ENCODE measurements at regions not wholly inside any gene's neighbourhood (a gene's known extent, or its start where the extent isn't known, plus 50 kb on each side); places are given as distances from the start of the nearest gene placed in this dataset.

DNA sequence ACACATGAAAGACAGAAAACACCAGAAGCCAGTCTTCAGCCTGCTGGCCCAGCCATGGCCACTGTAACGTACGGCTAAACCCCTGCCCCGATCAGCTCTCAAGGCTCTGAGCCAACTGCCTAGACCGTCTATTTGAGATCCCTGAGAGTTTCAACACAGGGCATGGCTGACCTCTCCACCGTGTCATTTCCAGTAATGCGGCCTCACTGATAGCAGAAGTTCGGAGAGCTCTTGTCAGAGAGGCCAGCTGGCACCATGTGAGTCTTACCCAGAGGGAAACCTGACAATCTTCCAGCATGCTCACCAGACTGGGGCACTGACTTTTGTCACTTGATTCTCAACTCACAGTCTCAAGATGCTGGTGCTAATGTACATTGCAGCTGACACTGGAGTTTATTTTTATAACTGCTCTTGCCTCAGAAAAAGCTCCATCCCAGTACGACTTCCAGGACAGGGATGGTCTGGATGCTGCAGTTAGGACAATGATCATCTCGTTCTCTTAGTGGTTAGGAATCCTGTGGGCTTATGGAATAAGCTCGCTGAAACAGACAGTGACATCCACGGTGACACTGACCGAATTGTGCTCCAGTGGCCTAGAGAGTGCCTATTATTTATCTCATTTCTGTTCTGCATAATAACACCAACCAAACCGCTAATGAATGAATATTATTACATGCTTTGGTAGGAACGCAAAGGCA is 372.7 kb downstream of the ICE1 start:
- in situ Hi-C loops (cut with HindIII; ENCODE audit: low sequenced_read_pairs), result no loop called here
- no peak overlapping the region for H3K4me3 ChIP-seq (ENCODE audit: low read depth, low read length)
- TF ChIP-seq, protein P1, sequence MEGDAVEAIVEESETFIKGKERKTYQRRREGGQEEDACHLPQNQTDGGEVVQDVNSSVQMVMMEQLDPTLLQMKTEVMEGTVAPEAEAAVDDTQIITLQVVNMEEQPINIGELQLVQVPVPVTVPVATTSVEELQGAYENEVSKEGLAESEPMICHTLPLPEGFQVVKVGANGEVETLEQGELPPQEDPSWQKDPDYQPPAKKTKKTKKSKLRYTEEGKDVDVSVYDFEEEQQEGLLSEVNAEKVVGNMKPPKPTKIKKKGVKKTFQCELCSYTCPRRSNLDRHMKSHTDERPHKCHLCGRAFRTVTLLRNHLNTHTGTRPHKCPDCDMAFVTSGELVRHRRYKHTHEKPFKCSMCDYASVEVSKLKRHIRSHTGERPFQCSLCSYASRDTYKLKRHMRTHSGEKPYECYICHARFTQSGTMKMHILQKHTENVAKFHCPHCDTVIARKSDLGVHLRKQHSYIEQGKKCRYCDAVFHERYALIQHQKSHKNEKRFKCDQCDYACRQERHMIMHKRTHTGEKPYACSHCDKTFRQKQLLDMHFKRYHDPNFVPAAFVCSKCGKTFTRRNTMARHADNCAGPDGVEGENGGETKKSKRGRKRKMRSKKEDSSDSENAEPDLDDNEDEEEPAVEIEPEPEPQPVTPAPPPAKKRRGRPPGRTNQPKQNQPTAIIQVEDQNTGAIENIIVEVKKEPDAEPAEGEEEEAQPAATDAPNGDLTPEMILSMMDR (IDR thresholded peaks at IDR 0.05; ENCODE audit: low read depth, low read length), result no peak
- no peak for DNase-seq (ENCODE audit: low read depth, low spot score)

DNA sequence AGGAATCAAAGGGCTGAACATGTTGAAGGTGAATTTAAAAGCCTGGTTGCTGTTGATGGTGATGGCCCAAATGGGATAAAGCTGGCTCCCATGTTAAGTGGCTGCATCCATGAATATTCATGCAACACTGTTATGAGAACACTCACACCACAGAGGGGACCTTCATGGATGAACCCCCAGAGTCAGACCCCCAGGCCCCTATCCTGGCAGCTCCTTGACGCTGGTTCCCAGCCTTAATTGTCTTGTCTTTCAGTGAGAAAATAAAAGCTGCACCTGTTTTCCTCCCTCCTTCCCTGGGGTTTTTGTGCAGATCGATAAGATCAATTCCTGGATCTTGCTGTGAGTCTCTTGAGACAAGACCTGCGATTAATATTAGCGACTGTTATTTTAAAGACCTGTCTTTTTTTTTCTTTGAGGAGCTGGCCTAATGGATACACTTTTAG is 371.7 kb downstream of the ICE1 start:
- TF ChIP-seq, protein P1 (IDR thresholded peaks at IDR 0.05; ENCODE audit: low read depth, low read length), result no peak
- no peak overlapping the region for H3K4me3 ChIP-seq (ENCODE audit: low read depth, low read length)
- no peak for DNase-seq (ENCODE audit: low read depth, low spot score)
- in situ Hi-C loops (cut with HindIII; ENCODE audit: low sequenced_read_pairs), result no loop called here

DNA sequence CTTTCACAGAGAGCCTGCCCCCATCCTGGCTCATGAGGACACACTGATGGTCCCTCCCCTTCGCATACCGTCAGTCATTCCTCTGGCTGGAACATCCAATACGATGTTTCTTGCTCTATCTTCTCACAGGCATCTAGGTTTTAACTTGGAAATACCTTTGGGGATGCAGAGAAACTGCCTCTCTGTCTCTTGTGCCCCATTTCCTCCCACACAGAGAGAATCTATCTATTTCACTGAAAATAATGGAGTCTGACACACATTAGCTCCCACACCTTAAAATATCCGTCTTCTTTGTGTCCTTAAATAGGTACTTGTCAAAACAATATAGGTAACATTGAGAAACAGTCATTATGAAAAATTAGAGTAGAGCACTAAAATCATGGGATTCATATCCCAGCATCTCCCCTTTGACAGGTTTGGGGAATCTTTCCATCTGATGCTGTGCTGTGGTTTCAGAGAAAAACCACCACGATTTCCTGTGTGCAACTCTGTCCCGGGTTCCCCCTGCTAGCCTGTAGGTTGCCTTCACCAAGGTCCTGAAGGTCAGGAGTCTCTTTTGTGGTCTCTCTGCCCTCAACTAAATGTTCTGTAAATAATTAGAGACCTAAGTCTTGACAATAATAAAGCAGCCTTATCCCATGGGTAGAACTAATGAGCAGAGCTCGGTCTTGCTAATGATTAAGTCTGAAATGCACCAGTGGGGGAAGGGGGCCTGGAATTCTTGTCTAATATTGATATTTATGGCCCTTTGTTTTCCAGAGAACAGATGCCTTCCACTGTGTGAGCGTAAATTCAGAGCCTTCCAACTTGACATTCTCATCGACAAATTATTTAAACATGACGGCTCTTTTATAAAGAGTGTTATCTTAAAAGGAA is 371.0 kb downstream of the ICE1 start:
- TF ChIP-seq, protein P1 (IDR thresholded peaks at IDR 0.05; ENCODE audit: low read depth, low read length), result no peak
- no peak for DNase-seq (ENCODE audit: low read depth, low spot score)
- no peak overlapping the region for H3K4me3 ChIP-seq (ENCODE audit: low read depth, low read length)
- in situ Hi-C loops (cut with HindIII; ENCODE audit: low sequenced_read_pairs), result no loop called here

DNA sequence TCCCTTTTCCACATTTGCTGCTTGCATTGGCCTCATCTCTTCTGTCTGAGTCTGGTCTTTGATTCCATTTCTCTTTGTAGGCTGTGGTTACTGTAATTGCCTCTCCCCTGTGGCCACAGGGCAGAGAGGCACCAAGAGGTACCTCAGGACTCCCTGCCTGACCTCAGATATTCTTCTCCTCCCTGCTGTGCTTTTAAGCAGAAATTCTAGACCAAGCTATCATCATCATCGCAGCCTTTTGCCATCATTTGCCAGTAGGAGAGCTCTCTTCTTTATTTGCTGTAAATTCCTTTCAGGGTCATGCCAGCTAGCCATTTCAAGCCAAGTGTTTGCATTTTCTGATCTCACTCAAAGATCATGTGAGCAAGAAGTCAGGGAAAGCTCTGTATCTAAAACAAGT is 369.6 kb downstream of the ICE1 start:
- no peak for DNase-seq (ENCODE audit: low read depth, low spot score)
- TF ChIP-seq, protein P1 (IDR thresholded peaks at IDR 0.05; ENCODE audit: low read depth, low read length), result no peak

GRCh38 chr5:5788793-5789192 is 366.3 kb downstream of the ICE1 start:
- no peak for DNase-seq (ENCODE audit: low read depth, low spot score)
- H3K4me3 ChIP-seq (ENCODE audit: low read depth, low read length), result no peak overlapping the region
- TF ChIP-seq, protein P1 (IDR thresholded peaks at IDR 0.05; ENCODE audit: low read depth, low read length), result no peak
- in situ Hi-C loops (cut with HindIII; ENCODE audit: low sequenced_read_pairs), result no loop called here

More for the DNA sequence above, 369.6 kb downstream of the ICE1 start:
- no peak overlapping the region for H3K4me3 ChIP-seq (ENCODE audit: low read depth, low read length)
- in situ Hi-C loops (cut with HindIII; ENCODE audit: low sequenced_read_pairs), result no loop called here

- in situ Hi-C loops (cut with HindIII; ENCODE audit: low sequenced_read_pairs), result no loop called here
- TF ChIP-seq, protein P1 (IDR thresholded peaks at IDR 0.05; ENCODE audit: low read depth, low read length), result no peak
- no peak for DNase-seq (ENCODE audit: low read depth, low spot score)
- H3K4me3 ChIP-seq (ENCODE audit: low read depth, low read length), result no peak overlapping the region
These were observed 364.9 kb downstream of the ICE1 start for GRCh38 chr5:5787373-5787772.

Measured in astrocyte of the spinal cord (primary cell).